ENCODE measurements at regions not wholly inside any gene's neighbourhood (a gene's known extent, or its start where the extent isn't known, plus 50 kb on each side); places are given as distances from the start of the nearest gene placed in this dataset.

- no peak for DNase-seq
Observed at GRCh38 chr2:14554849-14555545, 77.5 kb upstream of the LRATD1 start.

GRCh38 chr2:14557111-14557510 lies 75.4 kb upstream of the LRATD1 start:
- no peak for DNase-seq

DNA sequence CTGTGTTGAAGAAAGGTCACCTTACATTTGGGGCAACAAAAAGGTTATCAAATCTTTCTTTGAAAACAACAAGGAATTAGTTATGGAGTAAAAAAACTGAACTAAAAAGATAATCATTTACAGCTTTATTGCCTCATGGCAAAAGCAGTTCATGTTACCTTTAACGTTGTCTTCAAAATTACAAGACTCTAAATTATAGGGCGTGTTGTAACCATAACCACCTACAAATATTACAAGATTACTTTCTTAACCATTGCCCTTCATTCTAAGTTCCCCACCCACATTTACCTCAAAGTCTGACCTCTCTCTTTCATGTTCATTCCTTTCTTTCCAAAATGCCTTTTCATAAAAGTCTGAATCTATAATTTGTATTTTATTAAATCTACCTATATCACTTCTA lies 74.6 kb upstream of the LRATD1 start:
- no peak for DNase-seq

DNA sequence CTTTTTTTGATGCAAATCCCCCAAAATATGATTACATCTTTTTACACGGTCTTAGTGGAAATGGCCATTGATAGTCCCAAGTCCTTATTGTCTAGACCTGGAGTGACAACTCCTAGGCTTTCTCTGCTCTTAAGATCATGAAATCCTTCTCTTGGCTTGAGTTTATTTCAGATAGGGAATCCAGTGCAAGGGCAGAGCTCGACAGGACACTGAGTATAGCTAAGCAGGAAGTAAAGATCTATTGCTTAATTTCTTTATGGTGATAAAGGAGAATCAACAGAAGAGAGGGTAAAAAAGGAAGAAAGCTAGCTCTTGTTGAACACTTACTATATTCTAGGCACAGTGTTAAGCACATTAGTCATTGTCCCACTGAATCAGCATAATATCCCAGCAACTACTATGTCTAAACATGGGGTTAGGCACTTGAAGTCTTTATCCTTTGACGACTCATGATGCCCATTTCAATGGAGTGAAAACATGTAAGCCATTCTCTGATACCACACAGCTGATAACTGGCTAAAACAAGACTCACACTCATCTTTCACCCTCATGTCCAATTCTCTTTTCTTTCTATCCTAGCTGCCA lies 74.1 kb upstream of the LRATD1 start:
- DNase-seq, result no peak

DNA sequence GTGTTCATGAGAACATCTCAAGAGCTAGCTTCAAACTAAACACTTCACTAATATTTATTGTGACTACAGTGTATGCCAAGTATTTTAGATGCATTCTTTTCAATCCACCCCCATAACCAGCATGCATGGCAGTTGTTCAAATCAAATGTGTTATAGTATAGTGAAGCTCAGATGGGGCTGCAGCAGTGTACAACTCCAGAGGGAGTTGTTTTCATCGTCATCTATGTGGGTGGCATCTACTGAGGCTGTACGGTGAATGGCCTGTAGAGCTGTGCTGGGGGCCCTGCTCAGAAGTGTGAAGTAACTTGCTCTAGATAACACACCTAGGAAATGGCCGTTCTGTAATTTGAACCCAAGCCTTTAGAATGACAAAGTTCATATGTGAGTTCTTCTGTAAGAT lies 71.8 kb upstream of the LRATD1 start:
- DNase-seq, result no peak

DNA sequence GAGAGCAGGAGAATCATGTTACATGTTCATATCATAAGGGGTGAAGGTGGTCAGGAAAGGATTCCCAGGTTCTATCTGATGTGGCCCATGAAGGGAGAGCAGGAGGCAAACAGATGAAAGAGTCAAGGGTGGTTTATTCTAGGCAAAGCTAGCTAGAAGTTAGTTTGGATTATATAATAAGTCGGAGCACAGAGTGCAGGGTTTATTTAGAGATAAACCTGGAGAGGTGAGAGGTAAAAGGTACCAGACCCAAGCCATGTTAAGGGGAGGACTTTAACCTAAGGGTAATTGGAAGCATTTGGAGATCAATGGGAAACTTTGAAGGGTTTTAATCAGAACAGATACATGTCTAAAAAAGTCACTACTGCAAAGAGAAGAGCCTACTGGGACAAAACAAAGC lies 69.2 kb upstream of the LRATD1 start:
- no peak for DNase-seq

GRCh38 chr2:14565666-14566065 lies 66.9 kb upstream of the LRATD1 start:
- DNase-seq, result no peak

DNA sequence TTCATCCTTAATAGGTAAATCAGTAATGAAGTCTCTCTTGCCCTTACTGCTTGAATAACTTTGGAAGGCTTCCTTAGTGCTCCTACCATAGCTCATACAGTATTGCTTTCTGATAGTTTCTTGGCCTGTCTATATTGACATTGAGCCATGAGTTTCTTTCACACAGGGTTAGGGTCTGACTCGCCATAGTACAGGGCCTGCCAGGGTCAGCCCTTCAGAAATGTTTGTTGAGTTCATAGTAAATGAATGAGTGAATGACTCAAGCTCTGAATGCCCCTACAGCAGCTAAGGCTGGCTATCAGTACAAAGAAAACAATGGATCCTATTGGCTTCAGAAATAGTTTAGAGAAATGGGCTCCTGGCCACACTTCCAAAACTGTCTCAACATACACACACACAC lies 65.0 kb upstream of the LRATD1 start:
- DNase-seq, result no peak

GRCh38 chr2:14569294-14569693 lies 63.2 kb upstream of the LRATD1 start:
- no peak for DNase-seq

DNA sequence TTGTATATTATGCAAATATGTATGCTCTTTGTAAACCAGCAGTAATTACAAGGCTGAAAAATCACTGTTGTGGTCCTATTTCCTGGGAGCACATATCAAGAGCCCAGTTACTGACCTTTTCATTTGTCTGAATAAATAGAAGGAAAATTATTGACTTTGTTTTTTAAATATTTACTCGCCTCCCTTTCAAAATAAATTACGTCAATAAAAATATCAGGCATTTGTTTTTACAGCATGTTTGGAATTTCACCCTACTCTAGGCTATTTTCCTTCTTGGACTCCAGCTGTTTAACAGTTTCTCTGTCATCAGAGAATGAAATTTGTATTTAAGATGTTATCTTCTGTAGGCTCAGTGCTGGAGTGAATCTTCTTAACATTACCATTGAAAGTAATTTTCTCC lies 59.9 kb upstream of the LRATD1 start:
- no peak for DNase-seq

DNA sequence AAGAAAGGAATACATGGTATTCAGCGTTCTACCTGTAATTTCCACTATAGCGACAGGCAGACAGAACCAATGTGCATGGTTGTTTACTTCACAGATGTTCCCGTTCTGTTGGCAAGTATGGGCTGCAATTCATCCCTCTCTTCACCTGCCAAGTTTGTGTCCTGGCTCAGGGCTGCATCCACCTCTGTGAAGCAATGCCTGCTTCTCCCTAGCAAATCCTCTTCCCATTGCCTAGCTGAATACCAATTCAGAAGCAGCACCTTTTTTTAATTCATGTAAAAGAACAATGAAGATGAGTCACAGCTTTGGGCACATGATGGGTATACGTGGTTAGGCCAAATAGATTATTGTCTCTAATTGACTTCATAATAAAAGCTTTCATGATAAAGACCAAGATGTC lies 54.7 kb upstream of the LRATD1 start:
- DNase-seq, result no peak

All from inflammatory macrophage treated with lipopolysaccharide for 1 hour (primary cell).